ENCODE measurements at regions not wholly inside any gene's neighbourhood (a gene's known extent, or its start where the extent isn't known, plus 50 kb on each side); places are given as distances from the start of the nearest gene placed in this dataset.

- no peaks in the 10 kb centered on the region for H3K27me3 ChIP-seq
- no peak for TF ChIP-seq CTCF (IDR thresholded peaks at IDR 0.05)
- TF ChIP-seq POLR2A (IDR thresholded peaks at IDR 0.05), result no peak
- no peak for TF ChIP-seq EP300 (IDR thresholded peaks at IDR 0.05)
- 59 to 68% (median 61%) methylated on average over 6 of the region's 6 CpGs for WGBS, 3 donors
- no peak overlapping the region for H3K4me3 ChIP-seq
- H3K4me1 ChIP-seq (ENCODE audit: insufficient read depth), result no peaks in the 10 kb centered on the region
- no peak overlapping the region for H3K27ac ChIP-seq
- no peak for DNase-seq
- intact Hi-C loops (cut with DNase I), result no loop called here
- H3K36me3 ChIP-seq, result no peaks in the 10 kb centered on the region
- H3K9me3 ChIP-seq, result no peaks in the 10 kb centered on the region
These were observed 104.6 kb upstream of the FRMD1 start for GRCh38 chr6:168183613-168183970.

GRCh38 chr6:168182908-168183612, 104.0 kb upstream of the FRMD1 start:
- no peaks in the 10 kb centered on the region for H3K4me1 ChIP-seq (ENCODE audit: insufficient read depth)
- no peak for DNase-seq
- TF ChIP-seq EP300 (IDR thresholded peaks at IDR 0.05) (no peak), CTCF (IDR thresholded peaks at IDR 0.05) (no peak), POLR2A (IDR thresholded peaks at IDR 0.05) (no peak)
- 78 to 81% (median 81%) methylated on average over 22 of the region's 22 CpGs for WGBS, 3 donors
- intact Hi-C loops (cut with DNase I), result no loop called here
- no peak overlapping the region for H3K4me3 ChIP-seq
- no peaks in the 10 kb centered on the region for H3K27me3 ChIP-seq
- no peak overlapping the region for H3K27ac ChIP-seq
- H3K36me3 ChIP-seq, result no peaks in the 10 kb centered on the region
- H3K9me3 ChIP-seq, result no peaks in the 10 kb centered on the region

- no peaks in the 10 kb centered on the region for H3K4me1 ChIP-seq (ENCODE audit: insufficient read depth)
- no peaks in the 10 kb centered on the region for H3K27me3 ChIP-seq
- no peak overlapping the region for H3K4me3 ChIP-seq
- intact Hi-C loops (cut with DNase I), result no loop called here
- 93 to 94% (median 94%) methylated on average over 8 of the region's 8 CpGs for WGBS, 3 donors
- H3K9me3 ChIP-seq, result no peaks in the 10 kb centered on the region
- no peaks in the 10 kb centered on the region for H3K36me3 ChIP-seq
- H3K27ac ChIP-seq, result no peak overlapping the region
- TF ChIP-seq CTCF (IDR thresholded peaks at IDR 0.05), result no peak
- no peak for TF ChIP-seq EP300 (IDR thresholded peaks at IDR 0.05)
- no peak for TF ChIP-seq POLR2A (IDR thresholded peaks at IDR 0.05)
- no peak for DNase-seq
These were observed 103.4 kb upstream of the FRMD1 start for GRCh38 chr6:168182366-168182765.

GRCh38 chr6:168181876-168182275, 102.9 kb upstream of the FRMD1 start:
- WGBS, 3 donors, result 89 to 90% (median 89%) methylated on average over 11 of the region's 11 CpGs
- H3K27me3 ChIP-seq, result no peaks in the 10 kb centered on the region
- H3K4me1 ChIP-seq (ENCODE audit: insufficient read depth), result no peaks in the 10 kb centered on the region
- H3K27ac ChIP-seq, result no peak overlapping the region
- no peaks in the 10 kb centered on the region for H3K9me3 ChIP-seq
- peak in 1 of 5 donors; percentile 5 for DNase-seq
- H3K36me3 ChIP-seq, result no peaks in the 10 kb centered on the region
- TF ChIP-seq EP300 (IDR thresholded peaks at IDR 0.05) (no peak), CTCF (IDR thresholded peaks at IDR 0.05) (no peak)
- intact Hi-C loops (cut with DNase I), result no loop called here
- H3K4me3 ChIP-seq, result no peak overlapping the region

Measured in ovary (tissue), 7 donors.